Kidney epithelial cell (primary cell): ENCODE measurements at regions not wholly inside any gene's neighbourhood (a gene's known extent, or its start where the extent isn't known, plus 50 kb on each side); places are given as distances from the start of the nearest gene placed in this dataset.

Experiments
- DNase-seq: peaks from one replicate; pipeline ENCODE4 v3.0.0-alpha.2; 2010; ENCODE audit warnings: low read depth
- H3K27me3 ChIP-seq: 2 replicates; pipeline ENCODE4 v1.6.0; 2011; ENCODE audit warnings: low read length; ENCODE audit not compliant: control insufficient read depth, insufficient read depth
- H3K36me3 ChIP-seq: 2 replicates; pipeline ENCODE4 v1.5.1; 2011; ENCODE audit warnings: low read length; ENCODE audit not compliant: control insufficient read depth, insufficient read depth
- H3K4me3 ChIP-seq: 2 replicates; pipeline ENCODE4 v1.5.1; 2011; ENCODE audit warnings: low read depth, mild to moderate bottlenecking, control low read depth, low read length
- TF ChIP-seq, protein P1 (sequence below): IDR thresholded peaks from 2 replicates; pipeline ENCODE4 v1.5.1; 2011; ENCODE audit warnings: mild to moderate bottlenecking, moderate library complexity, low read length, control low read depth, inconsistent platforms; ENCODE audit not compliant: insufficient read depth, poor library complexity, severe bottlenecking

DNA sequence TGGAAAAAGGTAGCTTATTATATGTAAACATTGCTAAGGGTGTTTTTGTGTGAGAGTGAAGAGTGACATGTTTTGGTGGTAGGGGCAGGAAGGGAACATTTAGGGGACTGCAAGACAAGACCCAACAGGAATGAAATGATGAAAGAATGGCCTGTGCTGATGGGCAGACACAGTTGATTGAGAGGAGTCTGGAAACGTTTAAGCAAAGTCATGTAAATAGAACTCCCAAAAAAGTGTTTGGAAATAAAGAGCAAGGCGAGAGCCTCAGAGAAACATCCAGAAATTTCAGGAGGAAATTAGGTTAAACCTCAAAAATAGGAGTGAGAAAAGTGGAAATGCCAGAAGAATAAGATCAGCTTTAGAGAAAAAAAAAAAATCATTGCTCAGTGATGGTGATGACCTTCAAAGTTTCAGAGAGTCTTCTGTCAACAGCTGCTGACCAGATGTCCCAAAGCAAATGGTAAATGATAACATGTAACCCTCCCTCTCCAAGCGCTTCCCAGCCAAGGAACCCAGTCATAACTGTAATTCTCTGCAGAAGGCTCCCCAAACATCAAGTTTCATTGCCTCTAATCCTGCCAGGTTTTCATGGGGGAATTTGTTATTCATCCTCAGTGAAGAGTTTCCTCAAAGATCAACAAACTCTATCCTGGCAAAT, 223.2 kb upstream of the FAR2 start:
- Histone ChIP-seq H3K27me3 (no peaks in the 10 kb centered on the region), H3K4me3 (no peak overlapping the region), H3K36me3 (no peaks in the 10 kb centered on the region)
- no peak for DNase-seq
- TF ChIP-seq, protein P1, sequence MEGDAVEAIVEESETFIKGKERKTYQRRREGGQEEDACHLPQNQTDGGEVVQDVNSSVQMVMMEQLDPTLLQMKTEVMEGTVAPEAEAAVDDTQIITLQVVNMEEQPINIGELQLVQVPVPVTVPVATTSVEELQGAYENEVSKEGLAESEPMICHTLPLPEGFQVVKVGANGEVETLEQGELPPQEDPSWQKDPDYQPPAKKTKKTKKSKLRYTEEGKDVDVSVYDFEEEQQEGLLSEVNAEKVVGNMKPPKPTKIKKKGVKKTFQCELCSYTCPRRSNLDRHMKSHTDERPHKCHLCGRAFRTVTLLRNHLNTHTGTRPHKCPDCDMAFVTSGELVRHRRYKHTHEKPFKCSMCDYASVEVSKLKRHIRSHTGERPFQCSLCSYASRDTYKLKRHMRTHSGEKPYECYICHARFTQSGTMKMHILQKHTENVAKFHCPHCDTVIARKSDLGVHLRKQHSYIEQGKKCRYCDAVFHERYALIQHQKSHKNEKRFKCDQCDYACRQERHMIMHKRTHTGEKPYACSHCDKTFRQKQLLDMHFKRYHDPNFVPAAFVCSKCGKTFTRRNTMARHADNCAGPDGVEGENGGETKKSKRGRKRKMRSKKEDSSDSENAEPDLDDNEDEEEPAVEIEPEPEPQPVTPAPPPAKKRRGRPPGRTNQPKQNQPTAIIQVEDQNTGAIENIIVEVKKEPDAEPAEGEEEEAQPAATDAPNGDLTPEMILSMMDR: no peak

- H3K36me3 ChIP-seq: no peaks in the 10 kb centered on the region
- no peaks in the 10 kb centered on the region for H3K27me3 ChIP-seq
- TF ChIP-seq, protein P1: no peak
- no peak overlapping the region for H3K4me3 ChIP-seq
- DNase-seq: no peak
Observed at GRCh38 chr12:28930704-28931103, 218.4 kb upstream of the FAR2 start.

DNA sequence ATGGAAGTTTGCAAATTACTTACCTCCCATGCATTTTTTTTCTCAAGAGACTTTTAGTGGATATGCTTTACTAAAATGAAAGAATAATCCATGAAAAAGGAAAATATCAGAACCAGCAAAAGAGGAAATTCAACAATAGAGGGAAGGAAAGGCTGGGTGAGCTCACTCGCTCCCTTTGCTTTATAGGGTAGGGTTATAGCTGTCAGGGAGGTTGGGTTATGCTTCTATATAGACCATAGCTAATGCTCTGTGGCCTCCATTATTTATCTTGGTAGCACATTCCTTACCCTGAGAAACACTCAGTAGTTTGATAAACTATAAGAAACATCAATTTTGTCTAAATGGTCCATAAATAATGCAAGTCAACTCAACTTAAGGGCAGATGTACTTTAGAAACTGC, 215.9 kb upstream of the FAR2 start:
- no peak for DNase-seq
- H3K4me3 ChIP-seq: no peak overlapping the region
- TF ChIP-seq, protein P1: no peak
- no peaks in the 10 kb centered on the region for H3K36me3 ChIP-seq
- H3K27me3 ChIP-seq: no peaks in the 10 kb centered on the region

DNA sequence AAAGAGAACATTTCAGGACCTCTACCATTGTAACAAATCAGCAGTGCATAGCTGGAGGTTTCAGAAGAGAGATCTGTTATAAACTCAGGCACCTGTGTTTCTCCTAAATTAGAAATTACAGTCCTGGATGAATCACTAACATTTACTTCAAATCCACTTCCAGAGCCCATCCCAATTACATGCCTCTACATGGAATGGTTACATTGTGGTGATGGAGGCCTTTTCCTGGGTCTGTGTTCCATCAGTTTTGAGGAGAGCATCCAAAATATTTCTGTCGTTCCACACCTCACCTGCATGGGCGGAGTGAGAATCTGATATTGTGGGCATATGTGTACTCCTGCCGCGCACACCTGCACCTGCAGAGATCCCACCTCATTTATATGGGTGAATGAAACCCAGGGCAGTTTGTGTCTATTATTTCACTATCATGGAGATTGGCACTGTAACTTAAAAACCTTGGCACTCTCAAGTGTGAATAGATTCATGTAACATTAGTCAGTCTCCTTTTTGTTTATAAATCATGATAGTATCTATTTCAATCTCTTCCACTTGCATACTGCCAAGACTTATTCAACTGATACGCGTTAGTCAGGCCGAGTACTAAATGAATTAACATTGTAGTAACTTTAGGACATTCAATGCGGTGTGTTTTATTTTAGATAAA, 215.1 kb upstream of the FAR2 start:
- DNase-seq: no peak
- Histone ChIP-seq H3K27me3 (no peaks in the 10 kb centered on the region), H3K4me3 (no peak overlapping the region), H3K36me3 (no peaks in the 10 kb centered on the region)
- TF ChIP-seq, protein P1: no peak

- H3K27me3 ChIP-seq: no peaks in the 10 kb centered on the region
- TF ChIP-seq, protein P1: no peak
- H3K36me3 ChIP-seq: no peaks in the 10 kb centered on the region
- no peak for DNase-seq
- H3K4me3 ChIP-seq: no peak overlapping the region
Observed at GRCh38 chr12:28936221-28936620, 212.9 kb upstream of the FAR2 start.

DNA sequence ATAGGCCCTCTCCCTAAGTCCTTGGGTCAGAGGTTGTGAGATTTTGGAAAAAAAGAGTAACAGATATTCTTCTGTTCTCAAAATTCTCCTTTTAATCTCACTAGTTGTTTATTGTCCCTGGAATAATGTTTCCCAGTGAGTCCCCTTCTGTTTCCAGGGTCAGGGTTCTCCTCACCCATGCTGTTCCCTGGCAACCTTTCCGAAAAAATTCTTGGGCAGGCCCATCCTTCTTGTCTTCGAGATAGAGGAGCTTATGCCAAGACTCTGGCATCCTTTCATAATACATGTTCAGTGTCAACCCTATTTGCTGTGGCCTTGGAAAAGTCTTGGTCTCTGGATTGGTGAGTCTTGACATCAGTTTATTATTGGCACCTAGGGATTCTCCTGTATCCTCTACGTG, 212.4 kb upstream of the FAR2 start:
- TF ChIP-seq, protein P1: no peak
- Histone ChIP-seq H3K27me3 (no peaks in the 10 kb centered on the region), H3K36me3 (no peaks in the 10 kb centered on the region), H3K4me3 (no peak overlapping the region)
- DNase-seq: no peak
